SK-N-SH treated with all-trans-retinoic acid at 6 μM for 48 hours (cell line): ENCODE measurements at regions not wholly inside any gene's neighbourhood (a gene's known extent, or its start where the extent isn't known, plus 50 kb on each side); places are given as distances from the start of the nearest gene placed in this dataset.
"Not testable (repeated sequence)": the region's sequence is repeated elsewhere in the genome, so short reads cannot be mapped to it uniquely, and the experiment has no call there.

Experiments
- ATAC-seq: fragments of 200-7000 bp; cut with Tn5 transposase; 3 replicates; pipeline ENCODE4 v1.9.1; 2020; ENCODE audit warnings: mild to moderate bottlenecking, moderate library complexity
- ARNTL ChIP-seq: fragments of 450-650 bp; formaldehyde crosslinking; IDR thresholded peaks from 2 replicates; pipeline ENCODE4 v1.5.0; 2020; ENCODE audit warnings: low read depth, mild to moderate bottlenecking, moderate library complexity, borderline replicate concordance
- BACH2 ChIP-seq: fragments of 250-450 bp; sonication (Bioruptor Pico); IDR thresholded peaks from 2 replicates; pipeline ENCODE4 v1.9.0; 2021; ENCODE audit warnings: mild to moderate bottlenecking, borderline replicate concordance
- CSDC2 ChIP-seq: fragments of 250-450 bp; sonication (Bioruptor Pico); IDR thresholded peaks from 2 replicates; pipeline ENCODE4 v1.5.0; 2020; ENCODE audit warnings: mild to moderate bottlenecking, moderate library complexity
- ESRRG ChIP-seq: fragments of 250-450 bp; sonication (Bioruptor Pico); IDR thresholded peaks from 2 replicates; pipeline ENCODE4 v1.6.1; 2021; ENCODE audit warnings: mild to moderate bottlenecking
- GLIS3 ChIP-seq: fragments of 250-450 bp; sonication (Bioruptor Pico); IDR thresholded peaks from 2 replicates; pipeline ENCODE4 v1.5.0; 2020; ENCODE audit warnings: mild to moderate bottlenecking, moderate library complexity
- ISL1 ChIP-seq: fragments of 250-450 bp; sonication (Bioruptor Pico); IDR thresholded peaks from 2 replicates; pipeline ENCODE4 v2.1.2; 2022; ENCODE audit warnings: mild to moderate bottlenecking, moderate library complexity
- OSR1 ChIP-seq: fragments of 250-450 bp; sonication (Bioruptor Pico); IDR thresholded peaks from 2 replicates; pipeline ENCODE4 v1.8.0; 2022; ENCODE audit warnings: moderate library complexity, mild to moderate bottlenecking, inconsistent platforms
- PPARA ChIP-seq: fragments of 250-450 bp; sonication (Bioruptor Pico); IDR thresholded peaks from 2 replicates; pipeline ENCODE4 v1.5.0; 2020; ENCODE audit warnings: mild to moderate bottlenecking, borderline replicate concordance
- RARB ChIP-seq: fragments of 250-450 bp; sonication (Bioruptor Pico); IDR thresholded peaks from 2 replicates; pipeline ENCODE4 v1.8.0; 2021; ENCODE audit warnings: mild to moderate bottlenecking, moderate library complexity
- TCF4 ChIP-seq: fragments of 250-450 bp; sonication (Bioruptor Pico); IDR thresholded peaks from 2 replicates; pipeline ENCODE4 v1.8.0; 2021; ENCODE audit warnings: mild to moderate bottlenecking, moderate library complexity, borderline replicate concordance
- TOX ChIP-seq: fragments of 250-450 bp; sonication (Bioruptor Pico); IDR thresholded peaks from 2 replicates; pipeline ENCODE4 v1.8.0; 2021; ENCODE audit warnings: mild to moderate bottlenecking, moderate library complexity, borderline replicate concordance
- ZC3H10 ChIP-seq: fragments of 250-450 bp; sonication (Bioruptor Pico); IDR thresholded peaks from 2 replicates; pipeline ENCODE4 v1.5.1; 2021; ENCODE audit warnings: mild to moderate bottlenecking, moderate library complexity
- ZFP30 ChIP-seq: fragments of 450-650 bp; formaldehyde crosslinking; IDR thresholded peaks from 2 replicates; pipeline ENCODE4 v1.5.0; 2022; ENCODE audit warnings: mild to moderate bottlenecking, moderate library complexity
- ZNF565 ChIP-seq: fragments of 450-650 bp; formaldehyde crosslinking; conservative IDR thresholded peaks from 2 replicates; pipeline ENCODE4 v1.5.0; 2020; ENCODE audit warnings: low read depth, mild to moderate bottlenecking, moderate library complexity
- ZNF70 ChIP-seq: fragments of 450-650 bp; formaldehyde crosslinking; IDR thresholded peaks from 2 replicates; pipeline ENCODE4 v1.5.0; 2020; ENCODE audit warnings: mild to moderate bottlenecking, moderate library complexity
- ZNF8 ChIP-seq: fragments of 450-650 bp; formaldehyde crosslinking; IDR thresholded peaks from 2 replicates; pipeline ENCODE4 v1.5.0; 2020; ENCODE audit warnings: mild to moderate bottlenecking, moderate library complexity
- TF ChIP-seq, protein P1 (sequence below): fragments of 250-450 bp; sonication (Bioruptor Pico); IDR thresholded peaks from 2 replicates; pipeline ENCODE4 v1.8.0; 2020; ENCODE audit warnings: mild to moderate bottlenecking, moderate library complexity, borderline replicate concordance
- TF ChIP-seq, protein P2 (sequence below): fragments of 250-450 bp; sonication (Bioruptor Pico); IDR thresholded peaks from 2 replicates; pipeline ENCODE4 v1.8.0; 2021; ENCODE audit warnings: low read depth, mild to moderate bottlenecking, moderate library complexity, borderline replicate concordance
- TF ChIP-seq, protein P3 (sequence below): fragments of 250-450 bp; sonication (Bioruptor Pico); IDR thresholded peaks from 2 replicates; pipeline ENCODE4 v1.5.1; 2020; ENCODE audit warnings: low read depth, mild to moderate bottlenecking, moderate library complexity
- TF ChIP-seq, protein P4 (sequence below): fragments of 250-450 bp; sonication (Bioruptor Pico); IDR thresholded peaks from 2 replicates; pipeline ENCODE4 v1.5.0; 2020; ENCODE audit warnings: mild to moderate bottlenecking, moderate library complexity
- TF ChIP-seq, protein P5 (sequence below): fragments of 250-450 bp; sonication (Bioruptor Pico); IDR thresholded peaks from 2 replicates; pipeline ENCODE4 v1.5.1; 2021; ENCODE audit warnings: mild to moderate bottlenecking, moderate library complexity

DNA sequence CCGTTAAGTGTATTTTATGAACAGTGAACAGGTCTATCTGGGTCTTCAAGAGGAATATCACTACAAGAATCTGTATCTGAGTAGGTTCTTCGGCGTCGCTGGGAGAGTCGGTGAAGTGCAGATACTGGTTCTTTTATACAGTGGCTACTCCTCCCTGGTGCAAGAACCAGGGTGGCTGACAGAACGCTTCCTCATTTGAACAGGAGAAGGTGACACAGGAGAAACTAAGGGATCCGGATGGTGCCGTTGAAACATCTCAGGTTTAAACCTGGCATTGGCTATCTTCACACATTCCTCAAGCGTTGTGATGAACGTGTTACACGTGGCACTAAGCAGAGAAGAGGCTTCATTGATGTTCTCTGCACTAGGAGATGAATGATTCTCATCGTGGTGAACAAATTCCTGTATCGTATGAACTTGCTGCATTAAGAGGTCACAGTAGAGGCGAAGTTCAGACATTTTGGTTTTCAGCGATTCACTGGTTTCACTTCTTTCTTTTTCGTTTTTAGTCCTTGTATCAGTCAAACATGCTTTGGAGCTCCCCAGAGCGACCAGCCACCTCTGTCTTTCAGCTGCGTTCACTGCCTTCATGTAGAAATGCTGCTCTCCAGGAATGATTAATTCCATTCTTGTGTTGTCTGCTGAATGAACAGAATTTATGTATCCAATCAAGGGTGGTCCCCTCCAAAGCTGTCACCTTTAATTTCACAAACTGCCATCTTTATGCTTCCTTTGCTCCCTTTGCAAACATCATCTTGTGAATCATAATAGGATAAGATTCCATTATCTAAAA is 54.6 kb upstream of the CEACAM21 start:
- not testable (repeated sequence) for ATAC-seq

DNA sequence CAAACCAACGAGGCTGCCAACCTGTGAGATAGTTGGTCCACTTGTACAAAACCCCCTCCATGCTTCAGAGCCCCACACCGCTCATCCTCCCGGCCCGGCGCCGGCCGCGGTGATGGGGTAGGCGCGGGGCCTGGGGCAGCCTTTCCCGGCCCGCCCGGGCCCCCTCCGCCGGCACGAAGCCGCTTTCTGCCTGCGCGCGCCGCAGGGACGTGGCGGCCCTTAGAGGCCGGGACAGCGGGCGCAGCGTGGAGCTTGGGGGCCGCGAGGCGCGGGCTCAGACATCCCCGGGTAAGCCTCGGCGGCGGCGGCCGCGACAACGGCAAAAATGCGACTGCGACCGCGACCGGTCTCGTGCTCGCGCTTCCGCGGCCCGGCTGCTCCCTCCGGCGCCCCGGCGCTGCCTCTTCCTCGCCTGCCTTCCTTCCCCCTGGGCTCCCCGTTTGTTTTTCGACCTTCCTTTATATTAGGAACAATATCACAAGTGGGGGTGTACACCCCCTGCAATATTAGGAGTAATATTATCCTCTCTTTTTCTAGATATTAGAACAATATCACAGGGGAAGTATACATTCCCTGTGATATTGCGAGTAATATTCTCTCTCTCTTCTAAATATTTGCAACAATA is 53.9 kb upstream of the CEACAM21 start:
- TF ChIP-seq ZC3H10 (CRISPR knock-in tag) (no peak), ISL1 (no peak), ZNF70 (no peak), ESRRG (no peak), BACH2 (no peak), ARNTL (CRISPR knock-in tag) (no peak), GLIS3 (CRISPR knock-in tag) (no peak), ZFP30 (no peak), CSDC2 (CRISPR knock-in tag) (no peak), ZNF8 (no peak), OSR1 (CRISPR knock-in tag) (no peak), TCF4 (CRISPR knock-in tag) (no peak), RARB (no peak), TOX (CRISPR knock-in tag) (no peak)
- TF ChIP-seq, protein P1, sequence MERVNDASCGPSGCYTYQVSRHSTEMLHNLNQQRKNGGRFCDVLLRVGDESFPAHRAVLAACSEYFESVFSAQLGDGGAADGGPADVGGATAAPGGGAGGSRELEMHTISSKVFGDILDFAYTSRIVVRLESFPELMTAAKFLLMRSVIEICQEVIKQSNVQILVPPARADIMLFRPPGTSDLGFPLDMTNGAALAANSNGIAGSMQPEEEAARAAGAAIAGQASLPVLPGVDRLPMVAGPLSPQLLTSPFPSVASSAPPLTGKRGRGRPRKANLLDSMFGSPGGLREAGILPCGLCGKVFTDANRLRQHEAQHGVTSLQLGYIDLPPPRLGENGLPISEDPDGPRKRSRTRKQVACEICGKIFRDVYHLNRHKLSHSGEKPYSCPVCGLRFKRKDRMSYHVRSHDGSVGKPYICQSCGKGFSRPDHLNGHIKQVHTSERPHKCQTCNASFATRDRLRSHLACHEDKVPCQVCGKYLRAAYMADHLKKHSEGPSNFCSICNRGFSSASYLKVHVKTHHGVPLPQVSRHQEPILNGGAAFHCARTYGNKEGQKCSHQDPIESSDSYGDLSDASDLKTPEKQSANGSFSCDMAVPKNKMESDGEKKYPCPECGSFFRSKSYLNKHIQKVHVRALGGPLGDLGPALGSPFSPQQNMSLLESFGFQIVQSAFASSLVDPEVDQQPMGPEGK = no peak
- TF ChIP-seq, protein P2, sequence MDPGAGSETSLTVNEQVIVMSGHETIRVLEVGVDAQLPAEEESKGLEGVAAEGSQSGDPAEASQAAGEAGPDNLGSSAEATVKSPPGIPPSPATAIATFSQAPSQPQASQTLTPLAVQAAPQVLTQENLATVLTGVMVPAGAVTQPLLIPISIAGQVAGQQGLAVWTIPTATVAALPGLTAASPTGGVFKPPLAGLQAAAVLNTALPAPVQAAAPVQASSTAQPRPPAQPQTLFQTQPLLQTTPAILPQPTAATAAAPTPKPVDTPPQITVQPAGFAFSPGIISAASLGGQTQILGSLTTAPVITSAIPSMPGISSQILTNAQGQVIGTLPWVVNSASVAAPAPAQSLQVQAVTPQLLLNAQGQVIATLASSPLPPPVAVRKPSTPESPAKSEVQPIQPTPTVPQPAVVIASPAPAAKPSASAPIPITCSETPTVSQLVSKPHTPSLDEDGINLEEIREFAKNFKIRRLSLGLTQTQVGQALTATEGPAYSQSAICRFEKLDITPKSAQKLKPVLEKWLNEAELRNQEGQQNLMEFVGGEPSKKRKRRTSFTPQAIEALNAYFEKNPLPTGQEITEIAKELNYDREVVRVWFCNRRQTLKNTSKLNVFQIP (CRISPR knock-in tag) = no peak
- TF ChIP-seq, protein P3, sequence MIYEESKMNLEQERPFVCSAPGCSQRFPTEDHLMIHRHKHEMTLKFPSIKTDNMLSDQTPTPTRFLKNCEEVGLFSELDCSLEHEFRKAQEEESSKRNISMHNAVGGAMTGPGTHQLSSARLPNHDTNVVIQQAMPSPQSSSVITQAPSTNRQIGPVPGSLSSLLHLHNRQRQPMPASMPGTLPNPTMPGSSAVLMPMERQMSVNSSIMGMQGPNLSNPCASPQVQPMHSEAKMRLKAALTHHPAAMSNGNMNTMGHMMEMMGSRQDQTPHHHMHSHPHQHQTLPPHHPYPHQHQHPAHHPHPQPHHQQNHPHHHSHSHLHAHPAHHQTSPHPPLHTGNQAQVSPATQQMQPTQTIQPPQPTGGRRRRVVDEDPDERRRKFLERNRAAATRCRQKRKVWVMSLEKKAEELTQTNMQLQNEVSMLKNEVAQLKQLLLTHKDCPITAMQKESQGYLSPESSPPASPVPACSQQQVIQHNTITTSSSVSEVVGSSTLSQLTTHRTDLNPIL (CRISPR knock-in tag) = no peak
- TF ChIP-seq, protein P4, sequence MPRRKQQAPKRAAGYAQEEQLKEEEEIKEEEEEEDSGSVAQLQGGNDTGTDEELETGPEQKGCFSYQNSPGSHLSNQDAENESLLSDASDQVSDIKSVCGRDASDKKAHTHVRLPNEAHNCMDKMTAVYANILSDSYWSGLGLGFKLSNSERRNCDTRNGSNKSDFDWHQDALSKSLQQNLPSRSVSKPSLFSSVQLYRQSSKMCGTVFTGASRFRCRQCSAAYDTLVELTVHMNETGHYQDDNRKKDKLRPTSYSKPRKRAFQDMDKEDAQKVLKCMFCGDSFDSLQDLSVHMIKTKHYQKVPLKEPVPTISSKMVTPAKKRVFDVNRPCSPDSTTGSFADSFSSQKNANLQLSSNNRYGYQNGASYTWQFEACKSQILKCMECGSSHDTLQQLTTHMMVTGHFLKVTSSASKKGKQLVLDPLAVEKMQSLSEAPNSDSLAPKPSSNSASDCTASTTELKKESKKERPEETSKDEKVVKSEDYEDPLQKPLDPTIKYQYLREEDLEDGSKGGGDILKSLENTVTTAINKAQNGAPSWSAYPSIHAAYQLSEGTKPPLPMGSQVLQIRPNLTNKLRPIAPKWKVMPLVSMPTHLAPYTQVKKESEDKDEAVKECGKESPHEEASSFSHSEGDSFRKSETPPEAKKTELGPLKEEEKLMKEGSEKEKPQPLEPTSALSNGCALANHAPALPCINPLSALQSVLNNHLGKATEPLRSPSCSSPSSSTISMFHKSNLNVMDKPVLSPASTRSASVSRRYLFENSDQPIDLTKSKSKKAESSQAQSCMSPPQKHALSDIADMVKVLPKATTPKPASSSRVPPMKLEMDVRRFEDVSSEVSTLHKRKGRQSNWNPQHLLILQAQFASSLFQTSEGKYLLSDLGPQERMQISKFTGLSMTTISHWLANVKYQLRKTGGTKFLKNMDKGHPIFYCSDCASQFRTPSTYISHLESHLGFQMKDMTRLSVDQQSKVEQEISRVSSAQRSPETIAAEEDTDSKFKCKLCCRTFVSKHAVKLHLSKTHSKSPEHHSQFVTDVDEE (CRISPR knock-in tag) = no peak
- ATAC-seq = peak; percentile 59

DNA sequence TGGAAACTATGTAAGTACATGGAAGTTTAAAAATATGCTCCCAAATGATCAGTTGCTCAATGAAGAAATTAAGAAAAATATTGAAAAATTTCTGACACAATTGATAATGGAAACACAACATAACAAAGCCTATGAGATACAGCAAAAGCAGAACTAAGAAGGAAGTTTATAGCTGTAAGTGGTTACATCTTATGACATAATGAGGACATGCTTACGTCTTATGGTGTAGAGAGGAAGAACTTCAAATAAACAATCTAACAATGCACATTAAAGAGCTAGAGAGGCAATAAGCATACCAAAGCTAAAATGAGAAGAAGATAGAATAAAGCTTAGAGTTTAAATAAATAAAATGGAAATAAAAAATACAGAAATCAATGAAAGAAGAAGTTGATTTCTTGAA is 50.0 kb upstream of the CEACAM21 start:
- no peak for ATAC-seq
- TF ChIP-seq ZC3H10 (CRISPR knock-in tag) (no peak), ZNF8 (no peak), TCF4 (CRISPR knock-in tag) (no peak), PPARA (CRISPR knock-in tag) (no peak), ZFP30 (no peak), TOX (CRISPR knock-in tag) (no peak), OSR1 (CRISPR knock-in tag) (no peak), ZNF565 (CRISPR knock-in tag) (no peak), GLIS3 (CRISPR knock-in tag) (no peak), ZNF70 (no peak)
- TF ChIP-seq, protein P5, sequence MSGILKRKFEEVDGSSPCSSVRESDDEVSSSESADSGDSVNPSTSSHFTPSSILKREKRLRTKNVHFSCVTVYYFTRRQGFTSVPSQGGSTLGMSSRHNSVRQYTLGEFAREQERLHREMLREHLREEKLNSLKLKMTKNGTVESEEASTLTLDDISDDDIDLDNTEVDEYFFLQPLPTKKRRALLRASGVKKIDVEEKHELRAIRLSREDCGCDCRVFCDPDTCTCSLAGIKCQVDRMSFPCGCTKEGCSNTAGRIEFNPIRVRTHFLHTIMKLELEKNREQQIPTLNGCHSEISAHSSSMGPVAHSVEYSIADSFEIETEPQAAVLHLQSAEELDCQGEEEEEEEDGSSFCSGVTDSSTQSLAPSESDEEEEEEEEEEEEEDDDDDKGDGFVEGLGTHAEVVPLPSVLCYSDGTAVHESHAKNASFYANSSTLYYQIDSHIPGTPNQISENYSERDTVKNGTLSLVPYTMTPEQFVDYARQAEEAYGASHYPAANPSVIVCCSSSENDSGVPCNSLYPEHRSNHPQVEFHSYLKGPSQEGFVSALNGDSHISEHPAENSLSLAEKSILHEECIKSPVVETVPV (CRISPR knock-in tag) = no peak
- TF ChIP-seq, protein P4 (CRISPR knock-in tag) = no peak
- TF ChIP-seq, all 23 proteins: peak for 0
